H9 (cell line): ENCODE measurements at regions not wholly inside any gene's neighbourhood (a gene's known extent, or its start where the extent isn't known, plus 50 kb on each side); places are given as distances from the start of the nearest gene placed in this dataset.

ENCODE experiments used
- DNase-seq: peaks from one replicate; pipeline ENCODE4 v3.0.0-alpha.2; 2017
- H2AFZ ChIP-seq: one replicate; pipeline ENCODE4 v1.6.1; 2013; ENCODE audit warnings: mild to moderate bottlenecking, low read length, control low read depth, moderate library complexity
- H2AK5ac ChIP-seq: 2 replicates; pipeline ENCODE4 v1.6.1; 2013; ENCODE audit warnings: low read length, control low read depth, mixed read lengths; ENCODE audit not compliant: insufficient read length
- H2BK120ac ChIP-seq: one replicate; pipeline ENCODE4 v1.6.1; 2013; ENCODE audit warnings: low read depth, mild to moderate bottlenecking, low read length, control low read depth, inconsistent platforms; ENCODE audit not compliant: poor library complexity, severe bottlenecking
- H2BK12ac ChIP-seq: 2 replicates; pipeline ENCODE4 v1.6.1; 2013; ENCODE audit warnings: low read length, control low read depth, mixed read lengths, low read depth; ENCODE audit not compliant: insufficient read length
- H2BK15ac ChIP-seq: 2 replicates; pipeline ENCODE4 v1.6.1; 2013; ENCODE audit warnings: low read depth, low read length, control low read depth
- H2BK20ac ChIP-seq: one replicate; pipeline ENCODE4 v1.6.1; 2013; ENCODE audit warnings: low read depth, mild to moderate bottlenecking, low read length, control low read depth, inconsistent platforms; ENCODE audit not compliant: poor library complexity, severe bottlenecking
- H2BK5ac ChIP-seq: 2 replicates; pipeline ENCODE4 v1.6.1; 2013; ENCODE audit warnings: low read length, control low read depth, mixed read lengths; ENCODE audit not compliant: insufficient read length
- H3K14ac ChIP-seq: 2 replicates; pipeline ENCODE4 v1.6.1; 2013; ENCODE audit warnings: low read length, control low read depth; ENCODE audit not compliant: insufficient read depth
- H3K18ac ChIP-seq: 2 replicates; pipeline ENCODE4 v1.6.1; 2013; ENCODE audit warnings: low read depth, mild to moderate bottlenecking, mixed read lengths, low read length, control low read depth; ENCODE audit not compliant: insufficient read length
- H3K23ac ChIP-seq: 2 replicates; pipeline ENCODE4 v1.6.1; 2013; ENCODE audit warnings: low read length, control low read depth, mixed read lengths, low read depth; ENCODE audit not compliant: insufficient read length
- H3K23me2 ChIP-seq: 2 replicates; pipeline ENCODE4 v1.6.1; 2013; ENCODE audit warnings: low read depth, mild to moderate bottlenecking, mixed read lengths, low read length, control low read depth; ENCODE audit not compliant: insufficient read length, poor library complexity, severe bottlenecking
- H3K27ac ChIP-seq: 2 replicates; pipeline ENCODE4 v1.5.1; 2013; ENCODE audit warnings: low read length, control low read depth, mixed read lengths, low read depth; ENCODE audit not compliant: insufficient read length
- H3K27me3 ChIP-seq: 2 replicates; pipeline ENCODE4 v1.6.1; 2013; ENCODE audit warnings: low read length, control low read depth, inconsistent platforms; ENCODE audit not compliant: insufficient read depth
- H3K4ac ChIP-seq: 2 replicates; pipeline ENCODE4 v1.6.1; 2013; ENCODE audit warnings: low read depth, mild to moderate bottlenecking, control low read depth, inconsistent platforms, low read length, moderate library complexity
- H3K4me1 ChIP-seq: 2 replicates; pipeline ENCODE4 v1.6.1; 2013; ENCODE audit warnings: low read length, control low read depth, inconsistent platforms; ENCODE audit not compliant: insufficient read depth
- H3K4me2 ChIP-seq: 2 replicates; pipeline ENCODE4 v1.6.1; 2013; ENCODE audit warnings: low read length, control low read depth, mixed read lengths; ENCODE audit not compliant: insufficient read length, insufficient read depth
- H3K56ac ChIP-seq: 2 replicates; pipeline ENCODE4 v1.6.1; 2013; ENCODE audit warnings: low read depth, mild to moderate bottlenecking, mixed read lengths, low read length, control low read depth; ENCODE audit not compliant: insufficient read length
- H3K79me1 ChIP-seq: 2 replicates; pipeline ENCODE4 v1.6.1; 2013; ENCODE audit warnings: low read depth, mild to moderate bottlenecking, moderate library complexity, low read length, control low read depth, inconsistent platforms; ENCODE audit not compliant: insufficient read depth, poor library complexity, severe bottlenecking
- H3K79me2 ChIP-seq: 2 replicates; pipeline ENCODE4 v1.6.1; 2013; ENCODE audit warnings: low read length, control low read depth, inconsistent platforms; ENCODE audit not compliant: insufficient read depth
- H3K9ac ChIP-seq: 2 replicates; pipeline ENCODE4 v1.6.1; 2013; ENCODE audit warnings: low read length, control low read depth, mixed read lengths; ENCODE audit not compliant: insufficient read length; ENCODE audit errors: extremely low read depth
- H3K9me3 ChIP-seq: one replicate; pipeline ENCODE4 v1.6.1; 2013; ENCODE audit warnings: low read depth, low read length, inconsistent platforms; ENCODE audit not compliant: control insufficient read depth
- H3T11ph ChIP-seq: one replicate; pipeline ENCODE4 v1.6.1; 2013; ENCODE audit warnings: mild to moderate bottlenecking, low read length, control low read depth, inconsistent platforms
- H4K20me1 ChIP-seq: one replicate; pipeline ENCODE4 v1.6.1; 2013; ENCODE audit not compliant: control insufficient read depth, insufficient read length, insufficient read depth
- H4K5ac ChIP-seq: 2 replicates; pipeline ENCODE4 v1.6.1; 2013; ENCODE audit warnings: low read depth, mild to moderate bottlenecking, mixed read lengths, low read length, control low read depth; ENCODE audit not compliant: insufficient read length
- H4K8ac ChIP-seq: replicated peaks from 2 replicates; pipeline ENCODE4 v1.6.1; 2013; ENCODE audit warnings: low read length, control low read depth, mixed read lengths, low read depth; ENCODE audit not compliant: insufficient read length
- H4K91ac ChIP-seq: 2 replicates; pipeline ENCODE4 v1.6.1; 2013; ENCODE audit warnings: low read depth, mild to moderate bottlenecking, moderate library complexity, mixed read lengths, low read length, control low read depth; ENCODE audit not compliant: insufficient read length
- H3K27ac Mint-ChIP-seq, 3 experiments: 2 replicates in 2 of 3; 3 replicates in 1 of 3; pipeline ENCODE4 v1.8.0; 2020 to 2021; ENCODE audit warnings: mixed read lengths in 3 of 3, mild to moderate bottlenecking in 1 of 3, moderate library complexity in 1 of 3
- H3K27me3 Mint-ChIP-seq: 2 replicates; pipeline ENCODE4 v1.8.0; 2021; ENCODE audit warnings: low read depth, mild to moderate bottlenecking, moderate library complexity, mixed read lengths
- H3K36me3 Mint-ChIP-seq, 3 experiments: 2 replicates in 2 of 3; 3 replicates in 1 of 3; pipeline ENCODE4 v1.8.0; 2020 to 2021; ENCODE audit warnings: low read depth in 3 of 3, mixed read lengths in 3 of 3; ENCODE audit not compliant: insufficient read depth in 1 of 3
- H3K4me1 Mint-ChIP-seq, 2 experiments: 2 replicates each; pipeline ENCODE4 v1.8.0; 2020; ENCODE audit warnings: mixed read lengths in 2 of 2
- H3K4me3 Mint-ChIP-seq, 2 experiments: 2 replicates in 1 of 2; 3 replicates in 1 of 2; pipeline ENCODE4 v1.8.0; 2020 to 2021; ENCODE audit warnings: mild to moderate bottlenecking in 2 of 2, mixed read lengths in 2 of 2, moderate library complexity in 1 of 2
- H3K9me3 Mint-ChIP-seq, 2 experiments: 2 replicates in 1 of 2; 3 replicates in 1 of 2; pipeline ENCODE4 v1.8.0; 2020; ENCODE audit warnings: mild to moderate bottlenecking in 2 of 2, mixed read lengths in 2 of 2, moderate library complexity in 1 of 2
- WGBS: extraction: QIAGEN DNeasy Blood & Tissue Kit; methylation state at CpG from one replicate; pipeline ENCODE4 v1.1.7; 2013; ENCODE audit warnings: missing lambda C conversion rate, low lambda C conversion rate, mixed read lengths; ENCODE audit not compliant: insufficient read length; ENCODE audit errors: extremely low coverage; 5-methylcytosine and 5-hydroxymethylcytosine counted together
- TF ChIP-seq, protein P1 (sequence below): fragments of 200-600 bp; sonication (generic); conservative IDR thresholded peaks from 3 replicates; pipeline ENCODE4 v1.8.0; 2021; ENCODE audit warnings: antibody characterized with exemption, mild to moderate bottlenecking

DNA sequence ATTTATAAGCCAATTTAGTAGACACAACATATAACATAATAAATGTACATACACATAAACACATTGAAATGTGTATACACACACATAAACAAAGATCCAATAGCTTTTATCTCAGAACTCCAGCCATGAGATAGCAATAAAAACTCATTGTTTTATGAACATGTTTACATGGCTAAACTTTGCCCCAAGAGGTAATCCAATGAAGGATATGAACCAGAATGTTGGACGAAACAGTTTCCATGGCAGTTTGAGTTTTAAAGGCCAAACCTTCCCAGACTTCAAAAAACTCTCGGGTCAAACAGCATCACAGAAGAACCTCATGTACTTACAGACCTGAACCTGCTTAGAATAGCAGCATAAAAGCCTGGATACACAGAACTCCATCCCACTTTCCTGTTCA lies 97.2 kb upstream of the WDR75 start:
- Histone ChIP-seq H3K4me2 (no peak overlapping the region), H3K14ac (no peak overlapping the region), H4K91ac (no peak overlapping the region), H3K27me3 (no peaks in the 10 kb centered on the region), H3K18ac (no peak overlapping the region), H4K5ac (no peak overlapping the region), H3K27ac (no peak overlapping the region), H3K56ac (no peak overlapping the region), H4K20me1 (no peaks in the 10 kb centered on the region), H3K23me2 (no peaks in the 10 kb centered on the region), H2BK120ac (no peak overlapping the region), H3K9me3 (no peaks in the 10 kb centered on the region), H3K79me1 (no peaks in the 10 kb centered on the region), H2BK12ac (no peak overlapping the region), H2AK5ac (no peak overlapping the region), H3K4ac (no peak overlapping the region), H3K9ac (no peak overlapping the region), H3T11ph (no peak overlapping the region), H3K79me2 (no peaks in the 10 kb centered on the region), H3K4me1 (no peaks in the 10 kb centered on the region), H4K8ac (no peak overlapping the region), H2BK20ac (no peak overlapping the region), H2BK15ac (no peak overlapping the region), H2BK5ac (no peak overlapping the region), H3K23ac (no peak overlapping the region), H2AFZ (no peak overlapping the region)
- H3K4me3 Mint-ChIP-seq: no peak overlapping the region
- WGBS: no CpG with 5 or more reads among the region's 2 CpGs
- TF ChIP-seq, protein P1, sequence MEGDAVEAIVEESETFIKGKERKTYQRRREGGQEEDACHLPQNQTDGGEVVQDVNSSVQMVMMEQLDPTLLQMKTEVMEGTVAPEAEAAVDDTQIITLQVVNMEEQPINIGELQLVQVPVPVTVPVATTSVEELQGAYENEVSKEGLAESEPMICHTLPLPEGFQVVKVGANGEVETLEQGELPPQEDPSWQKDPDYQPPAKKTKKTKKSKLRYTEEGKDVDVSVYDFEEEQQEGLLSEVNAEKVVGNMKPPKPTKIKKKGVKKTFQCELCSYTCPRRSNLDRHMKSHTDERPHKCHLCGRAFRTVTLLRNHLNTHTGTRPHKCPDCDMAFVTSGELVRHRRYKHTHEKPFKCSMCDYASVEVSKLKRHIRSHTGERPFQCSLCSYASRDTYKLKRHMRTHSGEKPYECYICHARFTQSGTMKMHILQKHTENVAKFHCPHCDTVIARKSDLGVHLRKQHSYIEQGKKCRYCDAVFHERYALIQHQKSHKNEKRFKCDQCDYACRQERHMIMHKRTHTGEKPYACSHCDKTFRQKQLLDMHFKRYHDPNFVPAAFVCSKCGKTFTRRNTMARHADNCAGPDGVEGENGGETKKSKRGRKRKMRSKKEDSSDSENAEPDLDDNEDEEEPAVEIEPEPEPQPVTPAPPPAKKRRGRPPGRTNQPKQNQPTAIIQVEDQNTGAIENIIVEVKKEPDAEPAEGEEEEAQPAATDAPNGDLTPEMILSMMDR: no peak
- peaks cover 2% of the 10 kb centered on the region in 2 experiments; a peak in 3 of 4 replicates for H3K4me1 Mint-ChIP-seq
- DNase-seq: no peak
- H3K36me3 Mint-ChIP-seq: peaks cover 0 to 4% (median 0%) of the 10 kb centered on the region in 3 experiments; a peak in 5 of 7 replicates
- H3K27me3 Mint-ChIP-seq: no peaks in the 10 kb centered on the region; the same call in 1 of the 2 replicates
- H3K9me3 Mint-ChIP-seq: peaks cover 10 to 14% of the 10 kb centered on the region in 2 experiments; a peak in 4 of 5 replicates
- no peak overlapping the region for H3K27ac Mint-ChIP-seq
